Liver (tissue), 8 donors: ENCODE measurements at regions not wholly inside any gene's neighbourhood (a gene's known extent, or its start where the extent isn't known, plus 50 kb on each side); places are given as distances from the start of the nearest gene placed in this dataset.

Source experiments
- DNase-seq: peaks from one replicate; pipeline ENCODE4 v3.0.0-alpha.2; 2017; ENCODE audit warnings: low spot score
- H3K27ac ChIP-seq, 2 donors: one replicate each; pipeline ENCODE4 v1.7.0; 2013; ENCODE audit warnings: inconsistent platforms in 2 of 2, low read length in 2 of 2, control low read depth in 1 of 2, low read depth in 1 of 2, mild to moderate bottlenecking in 1 of 2
- H3K27me3 ChIP-seq, 4 donors: one replicate each; pipeline versions ENCODE4 v1.6.1 to v1.7.0; 2013; ENCODE audit warnings: low read length in 3 of 4, inconsistent platforms in 1 of 4, mild to moderate bottlenecking in 1 of 4, moderate library complexity in 1 of 4; ENCODE audit not compliant: control insufficient read depth in 4 of 4, insufficient read depth in 4 of 4
- H3K36me3 ChIP-seq, 4 donors: one replicate each; pipeline versions ENCODE4 v1.6.1 to v1.7.0; 2013; ENCODE audit warnings: low read length in 3 of 4, mild to moderate bottlenecking in 3 of 4, low read depth in 1 of 4, moderate library complexity in 1 of 4; ENCODE audit not compliant: control insufficient read depth in 4 of 4, insufficient read depth in 3 of 4
- H3K4me1 ChIP-seq, 4 donors: one replicate each; pipeline versions ENCODE4 v1.6.1 to v1.7.0; 2013; ENCODE audit warnings: low read length in 3 of 4, mild to moderate bottlenecking in 3 of 4, moderate library complexity in 1 of 4; ENCODE audit not compliant: control insufficient read depth in 4 of 4, insufficient read depth in 4 of 4
- H3K4me3 ChIP-seq, 3 donors: one replicate each; pipeline versions ENCODE4 v1.6.1 to v1.7.0; 2013; ENCODE audit warnings: low read length in 3 of 3, control low read depth in 1 of 3, low read depth in 1 of 3, mild to moderate bottlenecking in 1 of 3
- H3K9ac ChIP-seq, 2 donors: one replicate each; pipeline ENCODE4 v1.7.0; 2013; ENCODE audit warnings: low read length in 2 of 2, mild to moderate bottlenecking in 2 of 2, moderate library complexity in 2 of 2, control low read depth in 1 of 2, low read depth in 1 of 2
- H3K9me3 ChIP-seq, 4 donors: one replicate each; pipeline versions ENCODE4 v1.6.1 to v1.7.0; 2013; ENCODE audit warnings: low read length in 3 of 4; ENCODE audit not compliant: control insufficient read depth in 4 of 4
- EGR1 ChIP-seq, 2 donors: IDR thresholded peaks; 2 replicates each; pipeline ENCODE4 v1.6.1; 2016 to 2018; ENCODE audit warnings: antibody characterized with exemption in 2 of 2, low read depth in 2 of 2
- FOXA1 ChIP-seq: IDR thresholded peaks from 2 replicates; pipeline ENCODE4 v1.6.1; 2016; ENCODE audit warnings: antibody characterized with exemption
- FOXA2 ChIP-seq: IDR thresholded peaks from 2 replicates; pipeline ENCODE4 v1.6.1; 2016; ENCODE audit warnings: antibody characterized with exemption
- GABPA ChIP-seq, 2 donors: IDR thresholded peaks in 1 of 2; conservative IDR thresholded peaks in 1 of 2; 2 replicates each; pipeline ENCODE4 v1.6.1; 2016; ENCODE audit warnings: antibody characterized with exemption in 2 of 2, mild to moderate bottlenecking in 1 of 2, moderate library complexity in 1 of 2
- HNF4A ChIP-seq, 2 donors: conservative IDR thresholded peaks; 2 replicates each; pipeline ENCODE4 v1.6.1; 2016; ENCODE audit warnings: antibody characterized with exemption in 2 of 2, mild to moderate bottlenecking in 2 of 2
- JUND ChIP-seq, 2 donors: IDR thresholded peaks; 2 replicates each; pipeline ENCODE4 v1.6.1; 2016; ENCODE audit warnings: antibody characterized with exemption in 2 of 2
- NR2F2 ChIP-seq: IDR thresholded peaks from 2 replicates; pipeline ENCODE4 v1.6.1; 2016; ENCODE audit warnings: antibody characterized with exemption
- RAD21 ChIP-seq, 2 donors: IDR thresholded peaks; 2 replicates each; pipeline ENCODE4 v1.6.1; 2016; ENCODE audit warnings: antibody characterized with exemption in 2 of 2, mild to moderate bottlenecking in 2 of 2
- SP1 ChIP-seq: IDR thresholded peaks from 2 replicates; pipeline ENCODE4 v1.6.1; 2018; ENCODE audit warnings: antibody characterized with exemption, mild to moderate bottlenecking
- TAF1 ChIP-seq: conservative IDR thresholded peaks from 2 replicates; pipeline ENCODE4 v1.6.1; 2016; ENCODE audit warnings: antibody characterized with exemption, mild to moderate bottlenecking
- YY1 ChIP-seq: IDR thresholded peaks from 2 replicates; pipeline ENCODE4 v1.6.1; 2016; ENCODE audit warnings: antibody characterized with exemption, mild to moderate bottlenecking
- WGBS: extraction: QIAGEN DNeasy Blood & Tissue Kit; methylation state at CpG from one replicate; pipeline ENCODE4 v1.1.7; 2013; 5-methylcytosine and 5-hydroxymethylcytosine counted together
- TF ChIP-seq, protein P1 (sequence below): IDR thresholded peaks from 2 replicates; pipeline ENCODE4 v1.6.1; 2016; ENCODE audit warnings: antibody characterized with exemption, mild to moderate bottlenecking
- TF ChIP-seq, protein P2 (sequence below): fragments of 150-350 bp; IDR thresholded peaks from 2 replicates; pipeline ENCODE4 v1.5.1; 2017; ENCODE audit warnings: improper control_type of control experiment, low read depth, low read length; ENCODE audit not compliant: missing input control
- TF ChIP-seq, protein P3 (sequence below): IDR thresholded peaks from 2 replicates; pipeline ENCODE4 v1.6.1; 2016; ENCODE audit warnings: antibody characterized with exemption
- donor health status: healthy.
- donor health status: healthy.
- donor health status: healthy.
- donor health status: healthy.
- donor health status: healthy.

- H3K4me3 ChIP-seq: no peak overlapping the region
- H3K9ac ChIP-seq: no peak overlapping the region
- no peak overlapping the region for H3K27ac ChIP-seq
- WGBS: 72% methylated on average over 5 of the region's 5 CpGs
- H3K27me3 ChIP-seq: no peaks in the 10 kb centered on the region
- TF ChIP-seq FOXA1 (no peak), FOXA2 (no peak), NR2F2 (peak; percentile 95), JUND (IDR thresholded peaks at IDR 0.05) (peak in 1 of 2 donors; percentile 32)
- no peaks in the 10 kb centered on the region for H3K4me1 ChIP-seq
- no peaks in the 10 kb centered on the region for H3K36me3 ChIP-seq
- DNase-seq: no peak
- no peaks in the 10 kb centered on the region for H3K9me3 ChIP-seq
Measured at GRCh38 chr6:155936551-155936950, 480.9 kb upstream of the NOX3 start.

GRCh38 chr6:155936127-155936526, 480.5 kb upstream of the NOX3 start:
- Histone ChIP-seq H3K9me3 (no peaks in the 10 kb centered on the region), H3K9ac (no peak overlapping the region), H3K36me3 (no peaks in the 10 kb centered on the region), H3K27me3 (no peaks in the 10 kb centered on the region), H3K27ac (no peak overlapping the region), H3K4me1 (no peaks in the 10 kb centered on the region), H3K4me3 (no peak overlapping the region)
- TF ChIP-seq TAF1 (no peak), RAD21 (IDR thresholded peaks at IDR 0.05) (no peak), SP1 (no peak), JUND (IDR thresholded peaks at IDR 0.05) (no peak), HNF4A (conservative IDR thresholded peaks at IDR 0.05) (no peak), FOXA1 (no peak), GABPA (IDR thresholded peaks at IDR 0.05 in 1 of 2, conservative IDR thresholded peaks at IDR 0.05 in 1 of 2) (no peak), EGR1 (IDR thresholded peaks at IDR 0.05; ENCODE audit: low read depth in 2 of 2) (no peak), YY1 (no peak), NR2F2 (no peak)
- TF ChIP-seq, protein P1, sequence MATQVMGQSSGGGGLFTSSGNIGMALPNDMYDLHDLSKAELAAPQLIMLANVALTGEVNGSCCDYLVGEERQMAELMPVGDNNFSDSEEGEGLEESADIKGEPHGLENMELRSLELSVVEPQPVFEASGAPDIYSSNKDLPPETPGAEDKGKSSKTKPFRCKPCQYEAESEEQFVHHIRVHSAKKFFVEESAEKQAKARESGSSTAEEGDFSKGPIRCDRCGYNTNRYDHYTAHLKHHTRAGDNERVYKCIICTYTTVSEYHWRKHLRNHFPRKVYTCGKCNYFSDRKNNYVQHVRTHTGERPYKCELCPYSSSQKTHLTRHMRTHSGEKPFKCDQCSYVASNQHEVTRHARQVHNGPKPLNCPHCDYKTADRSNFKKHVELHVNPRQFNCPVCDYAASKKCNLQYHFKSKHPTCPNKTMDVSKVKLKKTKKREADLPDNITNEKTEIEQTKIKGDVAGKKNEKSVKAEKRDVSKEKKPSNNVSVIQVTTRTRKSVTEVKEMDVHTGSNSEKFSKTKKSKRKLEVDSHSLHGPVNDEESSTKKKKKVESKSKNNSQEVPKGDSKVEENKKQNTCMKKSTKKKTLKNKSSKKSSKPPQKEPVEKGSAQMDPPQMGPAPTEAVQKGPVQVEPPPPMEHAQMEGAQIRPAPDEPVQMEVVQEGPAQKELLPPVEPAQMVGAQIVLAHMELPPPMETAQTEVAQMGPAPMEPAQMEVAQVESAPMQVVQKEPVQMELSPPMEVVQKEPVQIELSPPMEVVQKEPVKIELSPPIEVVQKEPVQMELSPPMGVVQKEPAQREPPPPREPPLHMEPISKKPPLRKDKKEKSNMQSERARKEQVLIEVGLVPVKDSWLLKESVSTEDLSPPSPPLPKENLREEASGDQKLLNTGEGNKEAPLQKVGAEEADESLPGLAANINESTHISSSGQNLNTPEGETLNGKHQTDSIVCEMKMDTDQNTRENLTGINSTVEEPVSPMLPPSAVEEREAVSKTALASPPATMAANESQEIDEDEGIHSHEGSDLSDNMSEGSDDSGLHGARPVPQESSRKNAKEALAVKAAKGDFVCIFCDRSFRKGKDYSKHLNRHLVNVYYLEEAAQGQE: no peak
- TF ChIP-seq, protein P2, sequence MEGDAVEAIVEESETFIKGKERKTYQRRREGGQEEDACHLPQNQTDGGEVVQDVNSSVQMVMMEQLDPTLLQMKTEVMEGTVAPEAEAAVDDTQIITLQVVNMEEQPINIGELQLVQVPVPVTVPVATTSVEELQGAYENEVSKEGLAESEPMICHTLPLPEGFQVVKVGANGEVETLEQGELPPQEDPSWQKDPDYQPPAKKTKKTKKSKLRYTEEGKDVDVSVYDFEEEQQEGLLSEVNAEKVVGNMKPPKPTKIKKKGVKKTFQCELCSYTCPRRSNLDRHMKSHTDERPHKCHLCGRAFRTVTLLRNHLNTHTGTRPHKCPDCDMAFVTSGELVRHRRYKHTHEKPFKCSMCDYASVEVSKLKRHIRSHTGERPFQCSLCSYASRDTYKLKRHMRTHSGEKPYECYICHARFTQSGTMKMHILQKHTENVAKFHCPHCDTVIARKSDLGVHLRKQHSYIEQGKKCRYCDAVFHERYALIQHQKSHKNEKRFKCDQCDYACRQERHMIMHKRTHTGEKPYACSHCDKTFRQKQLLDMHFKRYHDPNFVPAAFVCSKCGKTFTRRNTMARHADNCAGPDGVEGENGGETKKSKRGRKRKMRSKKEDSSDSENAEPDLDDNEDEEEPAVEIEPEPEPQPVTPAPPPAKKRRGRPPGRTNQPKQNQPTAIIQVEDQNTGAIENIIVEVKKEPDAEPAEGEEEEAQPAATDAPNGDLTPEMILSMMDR: no peak
- TF ChIP-seq, protein P3, sequence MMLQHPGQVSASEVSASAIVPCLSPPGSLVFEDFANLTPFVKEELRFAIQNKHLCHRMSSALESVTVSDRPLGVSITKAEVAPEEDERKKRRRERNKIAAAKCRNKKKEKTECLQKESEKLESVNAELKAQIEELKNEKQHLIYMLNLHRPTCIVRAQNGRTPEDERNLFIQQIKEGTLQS: no peak
- WGBS: 73% methylated on average over 5 of the region's 5 CpGs
- DNase-seq: no peak
